CD4-positive, alpha-beta T cell treated with Interleukin-15 for 1 hour (primary cell): ENCODE measurements at regions not wholly inside any gene's neighbourhood (a gene's known extent, or its start where the extent isn't known, plus 50 kb on each side); places are given as distances from the start of the nearest gene placed in this dataset.

ENCODE experiments used
- DNase-seq: peaks from one replicate; pipeline ENCODE4 v3.0.0-alpha.2; 2020

DNA sequence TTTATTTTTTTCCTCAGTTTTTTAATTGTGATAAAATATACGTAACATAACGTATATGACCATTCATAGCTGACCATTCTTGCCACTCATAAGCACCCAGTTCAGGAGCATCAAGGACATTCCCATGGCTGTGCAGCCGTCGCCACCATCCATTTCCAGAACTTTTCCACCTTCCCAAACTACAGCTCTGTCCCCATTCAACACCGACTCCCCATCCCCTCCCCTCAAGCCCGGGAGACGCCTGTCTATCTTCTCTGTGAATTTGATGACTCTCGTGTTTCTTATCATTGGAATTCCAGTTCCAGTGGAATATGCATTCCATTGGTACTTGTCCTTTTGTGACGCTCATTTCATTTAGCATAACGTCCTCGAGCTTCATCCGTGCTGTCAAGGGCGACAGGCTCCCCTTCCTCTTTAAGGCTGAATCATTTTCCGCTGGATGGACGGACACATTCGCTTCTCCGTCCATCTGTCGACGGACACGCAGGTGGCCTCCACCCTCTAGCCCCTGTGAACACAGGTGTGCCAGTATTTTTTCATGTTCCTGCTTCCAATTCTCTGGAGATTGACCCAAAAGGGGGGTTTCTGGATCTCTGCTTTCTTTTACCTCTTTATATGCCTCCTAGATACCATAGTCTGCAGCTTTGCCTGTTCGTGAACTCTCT lies 88.1 kb downstream of the YTHDF1 start:
- no peak for DNase-seq

DNA sequence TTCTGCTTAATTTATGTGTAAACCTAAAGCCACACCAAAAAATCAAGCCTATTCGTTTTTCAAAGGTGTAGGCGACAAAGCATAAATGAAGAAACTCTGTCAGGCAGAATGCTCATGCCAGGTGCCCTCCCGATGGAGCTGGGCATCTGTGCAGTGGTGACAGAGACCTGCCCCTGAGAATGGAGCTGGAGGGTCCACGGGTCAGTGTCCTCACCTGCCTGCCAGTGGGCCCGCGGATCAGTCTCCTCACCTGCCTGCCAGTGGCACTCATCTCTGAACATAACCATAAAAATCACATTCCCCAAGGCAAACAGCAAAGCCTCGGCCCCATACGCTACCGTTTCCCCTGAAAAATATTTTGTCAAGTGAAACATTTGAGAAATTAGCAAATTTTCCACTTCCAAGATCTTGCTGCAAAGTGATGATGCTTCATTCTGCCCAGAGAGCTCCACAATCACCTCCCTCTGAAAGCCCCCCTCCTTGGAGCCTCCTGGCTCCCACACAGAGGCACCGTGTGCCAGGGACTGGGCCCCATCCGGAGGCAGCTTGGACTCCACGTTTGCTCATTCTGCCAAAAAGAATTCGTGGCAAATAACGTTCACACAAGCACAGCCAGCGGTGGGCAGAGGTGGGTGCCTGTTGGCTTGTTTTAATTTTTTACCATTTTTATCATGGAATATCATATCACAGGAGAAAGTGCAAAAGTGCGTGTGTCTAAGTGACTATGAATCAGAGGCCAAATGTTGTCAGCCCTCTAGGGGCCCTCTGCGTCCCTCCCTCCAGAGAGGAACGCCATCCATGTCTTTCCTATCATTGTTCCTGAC lies 88.8 kb downstream of the YTHDF1 start:
- no peak for DNase-seq

DNA sequence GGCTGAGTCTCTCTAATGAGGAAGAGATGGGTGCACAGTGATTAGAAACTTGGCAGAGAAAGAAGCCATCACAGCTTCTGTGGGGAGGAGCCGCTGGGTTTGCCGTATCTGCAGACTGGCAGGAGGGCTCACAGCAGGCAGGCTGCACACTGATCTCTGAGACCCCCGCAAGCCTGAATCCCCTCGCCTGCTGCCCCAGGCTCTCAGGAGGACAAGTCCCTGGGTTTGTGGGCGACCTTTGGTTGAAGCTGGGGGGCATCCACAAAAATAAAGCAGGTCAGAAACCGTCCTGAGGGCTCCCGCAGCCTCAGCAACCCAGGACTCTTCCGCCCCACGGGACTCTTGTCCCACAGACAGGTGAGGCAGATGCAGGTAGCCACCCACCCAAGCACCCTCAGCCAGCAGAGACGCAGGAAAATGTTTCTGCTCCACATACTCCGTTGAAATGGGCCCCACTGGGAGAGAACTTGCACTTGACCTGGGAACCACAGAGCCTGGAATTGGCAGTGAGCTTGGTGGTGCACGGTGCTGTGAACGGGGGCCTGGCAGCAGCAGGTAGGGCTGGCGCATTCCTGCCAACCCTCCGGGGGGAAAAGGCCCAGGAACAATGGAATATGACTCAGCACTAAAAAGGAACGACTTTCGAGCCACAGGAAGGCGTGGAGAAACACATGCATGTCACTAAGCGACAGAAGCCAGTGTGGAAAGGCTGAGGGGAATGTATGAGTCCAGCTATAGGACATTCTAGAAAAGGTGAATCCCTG lies 89.9 kb downstream of the YTHDF1 start:
- DNase-seq: no peak

DNA sequence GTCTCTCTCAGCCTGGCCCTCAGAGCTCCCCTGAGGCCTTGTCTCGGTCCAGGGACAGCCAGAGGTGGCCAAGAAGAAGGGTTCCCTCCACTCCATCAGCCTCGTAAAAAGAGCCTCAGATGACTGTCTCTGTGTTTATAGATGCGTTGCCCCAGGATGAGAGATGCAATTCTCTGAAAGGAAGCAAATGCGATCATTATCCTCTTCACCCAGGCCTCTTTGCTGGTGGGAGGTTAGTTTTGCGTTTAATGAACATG lies 90.4 kb downstream of the YTHDF1 start:
- no peak for DNase-seq

DNA sequence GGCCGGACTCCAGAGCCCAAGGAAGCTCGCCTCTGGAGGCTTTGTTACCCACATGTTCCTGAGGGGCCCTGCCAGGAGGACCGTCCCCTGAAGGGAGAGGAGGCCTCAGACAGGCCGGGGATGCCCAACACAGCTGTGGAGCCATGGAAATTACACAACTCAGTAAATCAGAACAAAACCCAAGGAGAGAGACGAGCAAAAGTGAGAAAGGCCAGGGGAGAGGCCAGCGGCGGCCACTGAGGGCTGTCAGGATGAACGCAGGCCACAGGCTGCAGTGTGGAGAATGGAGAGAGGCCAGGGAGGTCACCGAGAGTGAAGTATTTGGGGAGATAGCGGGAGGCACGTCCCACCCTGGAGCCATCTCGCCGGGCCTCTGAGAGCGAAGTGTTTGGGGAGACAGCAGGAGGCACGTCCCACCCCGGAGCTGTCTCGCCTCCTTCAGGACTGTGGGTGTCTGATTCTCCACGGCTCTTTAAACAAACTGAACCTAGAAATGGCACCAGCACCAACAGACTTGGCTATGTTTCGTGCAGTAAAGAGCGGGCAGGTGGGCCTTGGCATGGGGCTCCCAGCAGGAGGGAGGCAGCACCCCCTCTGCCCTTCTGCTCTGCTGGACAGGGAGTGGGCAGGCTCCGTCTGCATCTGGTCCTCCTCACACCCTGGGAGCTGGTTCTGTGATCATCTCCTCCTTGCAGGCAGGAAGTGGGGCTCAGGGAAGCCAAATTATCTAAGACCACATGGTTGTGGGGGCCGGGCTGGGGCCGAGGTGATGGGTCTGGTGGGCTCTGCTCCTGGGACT lies 91.0 kb downstream of the YTHDF1 start:
- no peak for DNase-seq

DNA sequence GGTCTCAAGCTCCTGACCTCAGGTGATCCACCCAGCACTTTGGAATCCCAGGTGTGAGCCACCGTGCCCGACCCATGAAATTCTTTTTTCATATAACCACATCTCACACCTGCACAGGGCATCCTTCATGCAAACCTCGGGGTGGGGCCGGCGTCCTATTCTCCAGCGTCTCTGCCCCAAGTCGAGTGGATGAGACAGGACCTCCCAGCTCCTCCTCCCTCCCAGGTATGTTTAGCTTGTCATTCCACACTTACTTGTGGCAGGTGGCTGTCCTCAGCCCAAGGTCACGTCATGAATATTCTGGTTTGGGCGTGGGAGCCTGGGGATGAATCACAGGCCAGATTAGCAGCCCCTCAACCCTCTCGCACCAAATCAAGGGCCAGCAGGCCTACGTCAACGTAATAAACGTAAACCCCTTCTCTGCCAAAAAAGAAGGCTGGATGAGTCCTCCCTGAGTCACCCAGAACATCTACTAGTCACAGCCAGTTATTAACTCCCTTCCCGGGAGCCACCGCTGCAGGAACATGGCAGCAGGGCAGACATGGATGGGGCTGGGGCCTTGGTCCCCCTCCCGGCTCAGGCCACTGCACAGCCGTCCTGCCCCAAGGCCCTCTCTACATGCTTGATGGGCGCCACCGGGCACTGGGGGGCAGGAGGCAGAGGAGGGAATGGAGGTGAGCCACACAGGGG lies 91.7 kb downstream of the YTHDF1 start:
- no peak for DNase-seq

DNA sequence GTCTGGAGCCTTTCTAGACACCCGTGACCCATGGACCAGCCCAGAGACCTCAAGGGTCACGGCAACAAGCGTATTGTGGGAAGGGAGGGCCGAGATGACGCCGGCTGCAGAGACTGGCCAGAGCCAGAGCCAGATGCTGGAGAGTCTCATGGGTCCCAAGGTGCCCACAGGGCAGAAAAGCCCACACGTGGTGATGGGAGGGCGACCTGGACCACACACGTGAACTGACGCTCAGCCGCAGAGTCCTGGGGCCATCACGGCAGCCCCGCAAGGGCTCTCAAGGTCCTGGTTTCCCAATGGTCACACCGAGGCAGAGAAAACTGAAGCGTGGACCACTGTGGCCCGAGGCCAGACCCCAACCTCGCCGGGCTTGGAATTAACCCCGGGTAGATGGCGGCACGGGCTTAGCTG lies 92.6 kb downstream of the YTHDF1 start:
- DNase-seq: no peak

DNA sequence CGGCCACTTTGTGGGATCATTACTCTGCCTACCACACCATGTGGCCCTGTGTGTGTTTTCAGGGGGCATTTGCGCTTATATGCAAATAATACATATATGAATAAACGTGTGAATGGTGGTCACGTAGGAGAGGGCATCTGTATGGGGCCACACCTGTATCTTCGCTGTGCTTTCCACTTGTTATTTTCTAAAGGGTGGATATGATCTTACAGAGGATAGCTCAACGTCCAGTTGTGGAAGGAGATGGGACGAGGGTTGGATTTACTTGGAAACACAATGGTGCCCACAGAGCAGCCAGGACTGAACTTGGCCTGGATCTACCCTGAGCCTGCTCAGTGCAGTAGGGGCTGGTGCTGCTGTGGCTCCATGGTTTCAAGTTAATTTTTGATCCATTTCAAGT lies 93.3 kb downstream of the YTHDF1 start:
- no peak for DNase-seq

DNA sequence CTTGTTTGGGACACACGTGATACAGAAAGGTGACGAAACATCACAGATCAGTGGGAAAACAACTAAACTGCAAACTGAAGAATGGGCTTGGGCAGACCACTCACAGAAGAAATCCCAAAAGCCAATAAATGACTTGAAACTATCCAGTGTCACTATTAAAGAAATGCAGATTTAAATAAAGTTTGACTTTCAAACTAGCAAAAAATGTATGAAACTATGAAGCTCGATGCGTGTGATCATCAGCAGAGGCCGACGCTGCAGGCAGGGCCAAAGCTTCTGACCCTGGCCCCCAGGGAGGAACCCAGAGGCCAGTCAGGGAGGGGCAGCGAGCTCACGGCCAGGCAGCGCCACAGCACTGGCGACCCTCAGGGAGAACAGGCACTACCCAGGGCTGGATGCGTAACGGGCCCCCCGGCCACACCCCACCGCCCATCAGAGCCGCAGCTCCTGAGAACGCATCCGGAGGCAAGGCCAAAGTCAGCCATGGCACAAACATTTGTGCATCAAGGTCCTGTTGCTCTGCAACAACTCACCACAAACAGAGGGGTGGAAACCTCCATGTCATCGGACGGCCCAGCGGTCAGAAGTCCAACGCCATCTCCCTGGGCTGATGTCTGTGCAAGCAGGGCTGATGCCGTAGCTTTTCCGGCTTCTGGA lies 94.1 kb downstream of the YTHDF1 start:
- DNase-seq: no peak

DNA sequence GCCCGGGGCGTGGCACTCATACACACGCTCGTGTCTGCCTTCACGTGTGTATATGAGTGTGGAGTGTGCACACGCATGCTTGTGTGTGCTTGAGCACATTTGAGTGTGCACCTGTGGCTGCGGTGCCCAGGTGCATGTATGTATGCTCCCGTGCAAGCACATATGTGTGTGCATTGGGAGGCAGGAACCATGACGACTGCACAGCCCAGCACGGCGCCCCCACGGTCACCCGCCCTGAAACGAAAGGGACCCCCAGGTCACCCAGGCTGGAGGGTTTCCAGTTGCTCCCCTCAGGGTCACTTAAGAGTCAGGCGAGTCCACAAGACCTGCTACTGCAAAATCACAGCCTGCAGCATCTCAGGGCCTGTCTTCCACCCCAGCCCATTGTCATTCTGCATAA lies 94.7 kb downstream of the YTHDF1 start:
- no peak for DNase-seq

DNA sequence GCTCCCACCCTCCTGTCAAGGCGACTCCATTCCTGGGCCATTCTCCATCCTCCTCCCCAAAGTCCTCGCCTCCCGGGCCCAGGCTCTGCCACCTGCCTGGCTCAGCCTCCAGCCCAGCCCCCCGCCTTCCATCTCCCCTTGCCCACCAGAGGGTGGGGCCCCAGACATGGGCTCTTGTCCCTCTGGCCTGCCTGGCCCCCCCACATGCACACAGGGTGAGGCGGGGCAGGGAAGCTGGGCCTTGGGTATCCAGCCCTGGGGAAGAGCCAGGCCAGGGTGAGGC lies 95.2 kb downstream of the YTHDF1 start:
- no peak for DNase-seq

DNA sequence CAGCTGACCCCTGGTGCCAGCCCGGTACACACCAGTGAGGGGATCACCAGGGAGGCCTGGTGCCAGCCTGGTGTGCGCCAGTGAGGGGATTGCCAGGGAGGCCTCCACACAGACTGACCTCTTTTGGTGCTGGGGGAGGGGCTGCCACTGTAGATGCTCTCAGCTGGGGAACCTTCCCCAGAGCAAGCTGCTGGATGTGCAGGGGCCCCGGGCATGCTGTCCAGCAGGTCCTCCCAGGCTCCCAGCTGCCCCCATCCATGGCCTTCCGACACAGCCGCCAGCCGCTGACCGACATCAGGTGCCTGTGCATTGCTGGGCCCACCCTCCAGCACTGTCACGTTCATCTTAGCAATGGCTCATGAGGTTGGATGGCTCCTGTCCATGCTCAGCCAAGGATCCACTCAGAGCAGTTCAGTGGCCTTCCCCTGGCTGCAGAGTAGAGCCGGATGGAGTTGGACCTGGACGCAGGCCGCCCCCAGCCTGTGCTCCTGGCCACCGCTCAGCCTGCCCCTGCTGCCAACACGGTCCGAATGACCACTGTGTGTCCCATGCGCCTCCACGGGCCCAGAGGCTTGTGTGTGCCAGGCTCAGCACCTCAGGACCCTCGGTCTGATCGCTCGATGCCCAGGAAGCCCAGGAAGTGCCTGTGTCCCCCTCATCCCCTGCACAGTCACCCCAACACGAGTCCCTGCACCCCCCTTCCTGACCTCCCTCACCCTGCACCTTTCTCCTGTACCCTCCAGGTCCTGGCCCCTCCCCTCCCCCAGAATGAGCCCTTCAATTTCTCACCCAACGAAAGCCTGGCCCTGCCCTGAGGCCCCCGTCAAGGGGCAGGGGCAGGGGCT lies 95.7 kb downstream of the YTHDF1 start:
- DNase-seq: no peak

DNA sequence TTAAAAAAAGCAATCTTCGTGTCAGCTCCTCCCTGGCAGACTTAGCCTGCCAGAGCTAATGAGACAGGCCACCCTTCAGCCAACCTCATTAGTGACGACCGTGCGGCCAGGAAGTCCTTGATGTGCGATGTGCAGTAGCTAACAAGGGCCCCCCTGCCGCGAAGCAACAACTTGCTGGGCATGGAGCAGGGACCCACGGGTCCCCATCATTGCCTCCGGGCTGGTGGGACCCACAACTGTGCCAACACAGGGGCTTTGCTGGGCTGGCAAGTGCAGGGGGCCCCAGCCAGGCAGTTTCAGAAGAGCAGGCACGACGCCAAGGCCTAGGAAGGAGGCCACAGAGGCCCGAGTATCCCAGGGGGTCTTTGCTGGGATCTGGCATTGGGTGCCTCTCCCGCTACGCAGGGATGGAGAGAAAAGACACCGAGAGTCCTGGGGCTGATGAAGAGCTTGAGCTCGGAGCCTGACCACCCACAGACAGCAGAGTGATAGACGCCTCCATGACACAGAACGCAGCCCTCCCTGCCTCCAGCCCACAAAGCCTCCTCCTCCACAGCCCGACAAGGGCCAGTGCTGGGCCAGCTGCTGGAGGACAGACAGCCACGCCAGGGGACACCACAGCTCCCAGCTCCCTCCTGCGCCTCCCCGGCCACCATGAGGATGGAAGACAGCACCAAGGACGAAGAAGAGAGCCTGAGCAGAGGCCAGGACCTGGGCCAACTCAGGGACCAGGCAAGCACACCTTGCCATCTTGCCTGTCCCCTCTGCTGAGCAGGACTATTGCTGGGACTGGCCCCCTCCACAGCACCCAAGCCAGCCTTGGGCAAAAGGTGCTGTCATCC lies 96.6 kb downstream of the YTHDF1 start:
- DNase-seq: peak; percentile 12

DNA sequence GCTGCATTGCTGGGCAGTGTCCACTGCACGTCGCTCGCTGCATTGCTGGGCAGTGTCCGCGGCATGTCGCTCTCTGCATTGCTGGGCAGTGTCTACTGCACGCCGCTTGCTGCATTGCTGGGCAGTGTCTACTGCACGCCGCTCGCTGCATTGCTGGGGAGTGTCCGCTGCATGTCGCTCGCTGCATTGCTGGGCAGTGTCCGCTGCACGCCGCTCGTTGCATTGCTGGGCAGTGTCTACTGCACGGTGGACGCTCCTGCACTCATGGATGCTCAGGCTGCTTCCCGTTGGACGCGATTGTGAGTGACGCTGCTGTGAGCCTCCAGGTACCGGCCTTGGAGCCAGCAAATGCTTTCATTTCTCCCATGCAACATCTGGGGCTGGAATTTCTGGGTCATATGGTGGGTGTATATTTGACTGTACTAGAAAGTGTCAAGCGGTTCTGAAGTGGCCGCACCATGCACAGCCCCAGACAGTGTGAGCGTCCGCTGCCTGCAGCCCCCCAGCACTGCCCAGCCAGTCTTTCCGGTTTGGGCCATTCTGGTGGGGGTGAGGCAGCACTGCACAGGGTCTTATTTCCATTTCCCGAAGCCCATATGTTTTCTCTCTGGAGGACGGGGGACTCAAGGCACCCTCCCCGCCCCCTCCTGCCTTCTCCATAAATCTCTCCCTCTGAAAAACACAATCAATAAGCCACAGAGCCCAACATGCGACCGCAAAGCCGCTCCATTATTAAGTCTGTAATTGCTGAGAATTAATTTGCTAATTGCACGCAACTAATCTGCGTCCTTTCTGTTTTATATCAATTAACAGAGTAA lies 97.4 kb downstream of the YTHDF1 start:
- peak; percentile 2 for DNase-seq

DNA sequence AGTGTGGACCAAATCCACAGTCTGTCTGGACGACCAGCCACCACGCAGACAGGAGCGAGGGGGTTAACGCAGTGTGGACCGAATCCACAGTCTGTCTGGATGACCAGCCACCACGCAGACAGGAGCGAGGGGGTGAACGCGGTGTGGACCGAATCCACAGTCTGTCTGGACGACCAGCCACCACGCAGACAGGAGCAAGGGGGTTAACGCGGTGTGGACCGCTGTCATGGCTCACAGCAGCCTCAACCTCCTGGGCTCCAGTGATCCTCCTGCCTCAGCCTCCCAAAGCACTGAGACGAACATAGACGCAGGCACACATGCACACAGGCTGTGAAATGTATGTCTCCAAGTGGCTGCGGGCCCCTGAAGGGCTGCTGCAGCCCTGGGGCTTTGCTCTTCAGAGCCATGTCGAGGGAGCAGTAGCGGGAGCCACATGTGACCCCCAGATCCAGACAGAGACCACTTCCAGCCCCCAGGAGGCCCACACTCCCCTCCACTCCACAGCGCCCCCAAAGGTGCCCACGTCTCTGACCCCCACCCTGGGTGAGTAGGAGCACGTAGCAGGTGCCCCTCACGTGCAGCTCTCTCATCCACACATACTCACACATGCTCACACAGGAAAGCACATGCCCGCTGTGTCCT lies 98.1 kb downstream of the YTHDF1 start:
- DNase-seq: peak; percentile 12

DNA sequence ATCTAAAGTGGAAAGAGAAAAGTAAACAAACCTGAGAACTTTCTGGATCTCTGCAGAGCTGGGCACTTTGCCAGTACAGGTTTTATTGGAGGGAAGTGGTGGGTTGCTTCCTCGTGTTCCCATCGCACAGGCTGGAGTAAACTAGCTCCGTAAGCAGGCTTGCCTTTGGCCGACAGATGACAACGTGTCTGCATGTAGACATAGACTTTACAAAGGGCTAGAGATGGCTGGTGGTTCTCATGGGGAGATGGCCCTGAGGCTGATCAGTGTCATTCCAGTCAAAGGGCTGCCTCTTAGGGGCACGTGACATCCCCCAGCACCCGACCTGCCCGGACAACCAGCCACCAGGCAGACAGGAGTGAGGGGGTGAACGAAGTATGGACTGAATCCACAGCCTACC lies 98.8 kb downstream of the YTHDF1 start:
- peak; percentile 5 for DNase-seq

DNA sequence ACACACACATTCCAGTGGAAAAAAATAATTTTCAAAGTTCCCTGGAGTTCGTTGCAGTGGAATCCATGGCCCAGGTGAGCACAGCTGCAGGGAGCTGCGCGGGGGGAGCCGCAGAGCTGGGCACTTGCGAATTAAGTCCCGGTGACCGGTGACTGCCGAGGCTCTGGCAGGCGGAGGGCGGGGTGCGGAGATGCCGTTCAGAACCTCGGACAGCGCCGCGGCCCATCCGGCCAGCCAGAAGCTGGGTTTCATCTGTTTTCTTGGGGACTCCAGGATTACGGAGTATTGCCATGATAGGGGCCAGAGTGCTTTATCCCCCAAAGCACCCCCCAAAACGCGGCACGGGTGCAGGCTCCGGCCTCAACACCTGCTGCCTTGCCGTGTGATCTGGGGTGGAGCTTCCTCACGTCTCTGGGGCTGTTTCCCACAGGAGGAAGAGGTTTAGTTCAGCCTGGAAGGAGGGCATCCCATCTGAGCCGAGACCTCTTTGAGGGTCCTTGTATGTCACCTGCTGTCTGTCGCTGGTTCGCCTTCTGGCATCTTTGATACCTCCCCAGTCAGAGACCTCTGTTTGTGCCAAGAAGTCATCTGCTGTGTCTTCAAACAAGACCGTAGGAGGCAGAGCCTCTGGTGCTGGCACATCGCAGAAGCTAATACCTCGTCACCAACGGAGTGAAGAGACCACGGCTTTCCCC lies 99.4 kb downstream of the YTHDF1 start:
- DNase-seq: no peak

DNA sequence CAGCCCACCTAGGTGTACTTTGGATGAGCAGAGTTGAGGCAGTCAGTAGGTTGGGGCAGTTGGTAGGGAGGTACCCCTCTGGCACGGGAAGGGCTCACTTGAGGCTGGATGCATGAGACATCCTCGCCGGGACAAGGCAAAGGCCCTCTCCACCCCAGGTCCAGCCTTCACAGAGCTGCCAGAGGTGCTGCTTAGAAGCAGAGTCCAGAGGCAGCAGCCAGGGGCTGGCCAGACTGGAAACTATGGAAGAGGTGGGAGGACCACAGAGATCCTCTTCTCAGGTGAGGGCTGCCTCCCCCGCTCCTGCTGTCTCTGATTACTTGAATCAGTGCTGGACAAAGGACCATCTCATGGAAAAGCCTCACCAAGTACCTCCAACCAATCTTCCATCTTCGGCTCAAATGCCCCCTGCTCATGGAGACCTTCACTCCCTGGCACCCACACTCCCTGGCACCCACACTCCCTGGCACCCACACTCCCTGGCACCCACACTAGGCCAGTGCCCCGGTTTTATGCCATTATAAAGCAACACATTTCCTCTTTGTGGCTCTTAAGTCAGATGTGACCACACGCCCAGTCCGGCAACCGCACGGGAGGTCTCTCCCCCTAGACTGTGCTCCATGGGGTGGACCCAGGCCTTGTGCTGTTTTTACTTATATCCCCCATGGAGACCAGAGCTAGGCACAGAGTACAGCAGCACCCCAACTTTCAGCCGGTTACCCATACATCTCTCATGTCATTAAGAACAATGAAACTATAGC lies 100.1 kb downstream of the YTHDF1 start:
- peak; percentile 1 for DNase-seq
